Natural killer cell treated with Interleukin-12 subunit alpha and Interleukin-12 subunit beta and Interleukin-15 and Interleukin-18, amount 100 ng/mL, for 72 hours (primary cell): ENCODE measurements at regions not wholly inside any gene's neighbourhood (a gene's known extent, or its start where the extent isn't known, plus 50 kb on each side); places are given as distances from the start of the nearest gene placed in this dataset.

ENCODE experiments used
- ATAC-seq, 2 donors: fragments of 150-1000 bp; cut with Tn5 transposase in 1 of 2; sonication (Bioruptor Pico), chemical (Tn5 transposase) in 1 of 2; 2 replicates each; pipeline ENCODE4 v1.10.0; 2021
- DNase-seq: peaks from one replicate; pipeline ENCODE4 v3.0.0; 2022; ENCODE audit warnings: low spot score
- H3K27ac Mint-ChIP-seq, 2 donors: 1 replicate in 1 of 2; 2 replicates in 1 of 2; pipeline ENCODE4 v1.8.0; 2022; ENCODE audit warnings: mixed read lengths in 2 of 2, mild to moderate bottlenecking in 1 of 2, moderate library complexity in 1 of 2
- H3K27me3 Mint-ChIP-seq, 2 donors: 1 replicate in 1 of 2; 2 replicates in 1 of 2; pipeline ENCODE4 v1.8.0; 2022; ENCODE audit warnings: mixed read lengths in 2 of 2
- H3K36me3 Mint-ChIP-seq: one replicate; pipeline ENCODE4 v1.8.0; 2022; ENCODE audit warnings: mixed read lengths
- H3K4me1 Mint-ChIP-seq, 2 donors: 1 replicate in 1 of 2; 2 replicates in 1 of 2; pipeline ENCODE4 v1.8.0; 2022; ENCODE audit warnings: low read depth in 2 of 2, mixed read lengths in 2 of 2, mild to moderate bottlenecking in 1 of 2
- H3K4me3 Mint-ChIP-seq: one replicate; pipeline ENCODE4 v1.8.0; 2022; ENCODE audit warnings: mixed read lengths
- H3K9me3 Mint-ChIP-seq: 2 replicates; pipeline ENCODE4 v1.8.0; 2022; ENCODE audit warnings: mixed read lengths

GRCh38 chr1:81708250-81708649 lies 92.5 kb upstream of the ADGRL2 start:
- Mint-ChIP-seq H3K36me3 (peaks cover 1% of the 10 kb centered on the region), H3K9me3 (peaks cover 16% of the 10 kb centered on the region), H3K4me3 (no peak overlapping the region), H3K27ac (no peak overlapping the region), H3K27me3 (no peaks in the 10 kb centered on the region), H3K4me1 (no peaks in the 10 kb centered on the region)
- no peak for DNase-seq
- ATAC-seq: no peak

GRCh38 chr1:81706650-81707435 lies 93.9 kb upstream of the ADGRL2 start:
- Mint-ChIP-seq H3K27me3 (no peaks in the 10 kb centered on the region), H3K27ac (no peak overlapping the region), H3K36me3 (peaks cover 10% of the 10 kb centered on the region), H3K4me3 (no peak overlapping the region), H3K4me1 (no peaks in the 10 kb centered on the region), H3K9me3 (peaks cover 23% of the 10 kb centered on the region)
- ATAC-seq: no peak
- no peak for DNase-seq

GRCh38 chr1:81703756-81704463 lies 96.8 kb upstream of the ADGRL2 start:
- H3K4me3 Mint-ChIP-seq: no peak overlapping the region
- no peaks in the 10 kb centered on the region for H3K27me3 Mint-ChIP-seq
- DNase-seq (no peak), ATAC-seq (no peak)
- H3K9me3 Mint-ChIP-seq: peaks cover 29% of the 10 kb centered on the region
- peaks cover 10% of the 10 kb centered on the region for H3K36me3 Mint-ChIP-seq
- no peaks in the 10 kb centered on the region for H3K4me1 Mint-ChIP-seq
- no peak overlapping the region for H3K27ac Mint-ChIP-seq

GRCh38 chr1:81703391-81703755 lies 97.4 kb upstream of the ADGRL2 start:
- H3K36me3 Mint-ChIP-seq: peaks cover 10% of the 10 kb centered on the region
- no peaks in the 10 kb centered on the region for H3K4me1 Mint-ChIP-seq
- peaks cover 29% of the 10 kb centered on the region for H3K9me3 Mint-ChIP-seq
- H3K27ac Mint-ChIP-seq: no peak overlapping the region
- DNase-seq (no peak), ATAC-seq (no peak)
- no peak overlapping the region for H3K4me3 Mint-ChIP-seq
- no peaks in the 10 kb centered on the region for H3K27me3 Mint-ChIP-seq

- H3K4me3 Mint-ChIP-seq: no peak overlapping the region
- H3K27ac Mint-ChIP-seq: no peak overlapping the region
- no peak for DNase-seq
- H3K36me3 Mint-ChIP-seq: peaks cover 10% of the 10 kb centered on the region
- peaks cover 29% of the 10 kb centered on the region for H3K9me3 Mint-ChIP-seq
- ATAC-seq: no peak
- no peaks in the 10 kb centered on the region for H3K4me1 Mint-ChIP-seq
- H3K27me3 Mint-ChIP-seq: no peaks in the 10 kb centered on the region
Observed at GRCh38 chr1:81702903-81703302, 97.8 kb upstream of the ADGRL2 start.

GRCh38 chr1:81702079-81702715 lies 98.5 kb upstream of the ADGRL2 start:
- Mint-ChIP-seq H3K4me1 (no peaks in the 10 kb centered on the region), H3K4me3 (no peak overlapping the region), H3K27me3 (no peaks in the 10 kb centered on the region), H3K27ac (no peak overlapping the region), H3K36me3 (peaks cover 10% of the 10 kb centered on the region), H3K9me3 (peaks cover 29% of the 10 kb centered on the region)
- ATAC-seq (no peak), DNase-seq (no peak)

GRCh38 chr1:81700728-81701470 lies 99.8 kb upstream of the ADGRL2 start:
- H3K27ac Mint-ChIP-seq: no peak overlapping the region
- no peaks in the 10 kb centered on the region for H3K4me1 Mint-ChIP-seq
- no peak for DNase-seq
- H3K9me3 Mint-ChIP-seq: peaks cover 25% of the 10 kb centered on the region
- ATAC-seq: no peak
- no peaks in the 10 kb centered on the region for H3K27me3 Mint-ChIP-seq
- H3K36me3 Mint-ChIP-seq: peaks cover 16% of the 10 kb centered on the region
- no peak overlapping the region for H3K4me3 Mint-ChIP-seq

- Mint-ChIP-seq H3K4me3 (no peak overlapping the region), H3K4me1 (no peaks in the 10 kb centered on the region), H3K27me3 (no peaks in the 10 kb centered on the region), H3K27ac (no peak overlapping the region), H3K9me3 (peaks cover 20% of the 10 kb centered on the region), H3K36me3 (peaks cover 16% of the 10 kb centered on the region)
- DNase-seq: no peak
- ATAC-seq: no peak
Observed at GRCh38 chr1:81699234-81699633, 101.5 kb upstream of the ADGRL2 start.

- H3K27me3 Mint-ChIP-seq: no peaks in the 10 kb centered on the region
- no peak overlapping the region for H3K27ac Mint-ChIP-seq
- DNase-seq: no peak
- peaks cover 14% of the 10 kb centered on the region for H3K9me3 Mint-ChIP-seq
- H3K4me3 Mint-ChIP-seq: no peak overlapping the region
- ATAC-seq: no peak
- H3K4me1 Mint-ChIP-seq: no peaks in the 10 kb centered on the region
- peaks cover 10% of the 10 kb centered on the region for H3K36me3 Mint-ChIP-seq
Observed at GRCh38 chr1:81695741-81696140, 105.0 kb upstream of the ADGRL2 start.

GRCh38 chr1:81693316-81693715 lies 107.4 kb upstream of the ADGRL2 start:
- no peaks in the 10 kb centered on the region for H3K27me3 Mint-ChIP-seq
- no peak for ATAC-seq

GRCh38 chr1:81690676-81691453 lies 109.9 kb upstream of the ADGRL2 start:
- no peak for DNase-seq
- no peaks in the 10 kb centered on the region for H3K27me3 Mint-ChIP-seq
- no peaks in the 10 kb centered on the region for H3K4me1 Mint-ChIP-seq
- peaks cover 21% of the 10 kb centered on the region for H3K36me3 Mint-ChIP-seq
- no peak for ATAC-seq
- H3K27ac Mint-ChIP-seq: no peak overlapping the region
- H3K9me3 Mint-ChIP-seq: peaks cover 26% of the 10 kb centered on the region
- H3K4me3 Mint-ChIP-seq: no peak overlapping the region

More at GRCh38 chr1:81693316-81693715, 107.4 kb upstream of the ADGRL2 start:
- Mint-ChIP-seq H3K4me3 (no peak overlapping the region), H3K36me3 (peaks cover 10% of the 10 kb centered on the region), H3K4me1 (no peaks in the 10 kb centered on the region), H3K27ac (no peak overlapping the region), H3K9me3 (peaks cover 16% of the 10 kb centered on the region)
- no peak for DNase-seq

GRCh38 chr1:81689531-81689941 lies 111.2 kb upstream of the ADGRL2 start:
- DNase-seq (no peak), ATAC-seq (no peak)
- Mint-ChIP-seq H3K36me3 (peaks cover 21% of the 10 kb centered on the region), H3K4me3 (no peak overlapping the region), H3K9me3 (peaks cover 29% of the 10 kb centered on the region), H3K27me3 (no peaks in the 10 kb centered on the region), H3K4me1 (no peaks in the 10 kb centered on the region), H3K27ac (no peak overlapping the region)

GRCh38 chr1:81682490-81682889 lies 118.2 kb upstream of the ADGRL2 start:
- H3K27ac Mint-ChIP-seq: no peak overlapping the region

More at GRCh38 chr1:81682490-81682889, 118.2 kb upstream of the ADGRL2 start:
- no peak for DNase-seq
- ATAC-seq: no peak
- Mint-ChIP-seq H3K36me3 (peaks cover 11% of the 10 kb centered on the region), H3K4me1 (no peaks in the 10 kb centered on the region), H3K9me3 (peaks cover 20% of the 10 kb centered on the region), H3K4me3 (no peak overlapping the region), H3K27me3 (no peaks in the 10 kb centered on the region)
